T-helper 2 cell treated with Interferon-gamma antibody and Interleukin-4, amounts not matched to agents 5 μg/mL and 100 μg/mL, for 36 hours (primary cell): ENCODE measurements at regions not wholly inside any gene's neighbourhood (a gene's known extent, or its start where the extent isn't known, plus 50 kb on each side); places are given as distances from the start of the nearest gene placed in this dataset.

Experiments
- DNase-seq: peaks from one replicate; pipeline ENCODE4 v3.0.0; 2021; ENCODE audit warnings: low spot score
- H3K27ac Mint-ChIP-seq: one replicate; pipeline ENCODE4 v1.8.0; 2021; ENCODE audit warnings: mild to moderate bottlenecking, mixed read lengths
- H3K27me3 Mint-ChIP-seq: one replicate; pipeline ENCODE4 v1.8.0; 2021; ENCODE audit warnings: low read depth, mixed read lengths
- H3K36me3 Mint-ChIP-seq: one replicate; pipeline ENCODE4 v1.8.0; 2021; ENCODE audit warnings: low read depth, mixed read lengths
- H3K4me1 Mint-ChIP-seq: one replicate; pipeline ENCODE4 v1.8.0; 2021; ENCODE audit warnings: low read depth, mixed read lengths
- H3K4me3 Mint-ChIP-seq: one replicate; pipeline ENCODE4 v1.8.0; 2022; ENCODE audit warnings: mild to moderate bottlenecking, moderate library complexity, mixed read lengths
- H3K9me3 Mint-ChIP-seq: one replicate; pipeline ENCODE4 v1.8.0; 2021; ENCODE audit warnings: mixed read lengths

- H3K27ac Mint-ChIP-seq = no peak overlapping the region
- peaks cover 17% of the 10 kb centered on the region for H3K27me3 Mint-ChIP-seq
- DNase-seq = no peak
- H3K4me1 Mint-ChIP-seq = peaks cover 5% of the 10 kb centered on the region
- no peaks in the 10 kb centered on the region for H3K36me3 Mint-ChIP-seq
- H3K4me3 Mint-ChIP-seq = no peak overlapping the region
- H3K9me3 Mint-ChIP-seq = no peaks in the 10 kb centered on the region
These were observed 59.9 kb upstream of the CACNA1E start for GRCh38 chr1:181423301-181423918.

GRCh38 chr1:181424786-181425403 is 58.4 kb upstream of the CACNA1E start:
- H3K9me3 Mint-ChIP-seq = no peaks in the 10 kb centered on the region
- no peaks in the 10 kb centered on the region for H3K36me3 Mint-ChIP-seq
- DNase-seq = peak; percentile 64
- H3K4me3 Mint-ChIP-seq = peak overlapping the region; percentile 25
- H3K27ac Mint-ChIP-seq = no peak overlapping the region
- peaks cover 18% of the 10 kb centered on the region for H3K27me3 Mint-ChIP-seq
- H3K4me1 Mint-ChIP-seq = peaks cover 5% of the 10 kb centered on the region

GRCh38 chr1:181425566-181425965 is 57.8 kb upstream of the CACNA1E start:
- H3K27me3 Mint-ChIP-seq = peaks cover 18% of the 10 kb centered on the region
- H3K36me3 Mint-ChIP-seq = no peaks in the 10 kb centered on the region
- DNase-seq = no peak
- H3K27ac Mint-ChIP-seq = no peak overlapping the region
- no peak overlapping the region for H3K4me3 Mint-ChIP-seq
- H3K4me1 Mint-ChIP-seq = peaks cover 5% of the 10 kb centered on the region
- no peaks in the 10 kb centered on the region for H3K9me3 Mint-ChIP-seq

GRCh38 chr1:181429462-181429861 is 53.9 kb upstream of the CACNA1E start:
- no peak for DNase-seq
- Mint-ChIP-seq H3K4me3 (no peak overlapping the region), H3K4me1 (peaks cover 4% of the 10 kb centered on the region), H3K27me3 (peaks cover 37% of the 10 kb centered on the region), H3K27ac (no peak overlapping the region), H3K36me3 (no peaks in the 10 kb centered on the region), H3K9me3 (no peaks in the 10 kb centered on the region)

GRCh38 chr1:181430015-181430885 is 53.1 kb upstream of the CACNA1E start:
- Mint-ChIP-seq H3K4me3 (no peak overlapping the region), H3K36me3 (no peaks in the 10 kb centered on the region), H3K27ac (no peak overlapping the region), H3K9me3 (no peaks in the 10 kb centered on the region), H3K27me3 (peaks cover 42% of the 10 kb centered on the region), H3K4me1 (no peaks in the 10 kb centered on the region)
- no peak for DNase-seq
